ENCODE measurements at regions not wholly inside any gene's neighbourhood (a gene's known extent, or its start where the extent isn't known, plus 50 kb on each side); places are given as distances from the start of the nearest gene placed in this dataset.

GRCh38 chr20:19958219-19958618, 58.9 kb upstream of the NAA20 start:
- ChIA-PET POLR2A (no interaction called here), CTCF (no interaction called here)
- Histone ChIP-seq H3K4me3 (ENCODE audit: low read depth, low read length) (no peak overlapping the region), H3K4me1 (ENCODE audit: control insufficient read depth, insufficient read depth, low read length) (no peaks in the 10 kb centered on the region), H3K9me3 (ENCODE audit: control insufficient read depth, insufficient read depth, low read depth, low read length) (no peaks in the 10 kb centered on the region), H3K36me3 (ENCODE audit: control insufficient read depth in 2 of 2, insufficient read depth in 1 of 2, low read length in 2 of 2) (no peaks in the 10 kb centered on the region), H3K27ac (ENCODE audit: extremely low read depth, low read depth, low read length) (no peak overlapping the region)
- no peak for TF ChIP-seq ZNF214 (tag by site-specific recombination; IDR thresholded peaks at IDR 0.05; ENCODE audit: borderline replicate concordance)

GRCh38 chr20:19958928-19959327, 58.2 kb upstream of the NAA20 start:
- ChIA-PET POLR2A (no interaction called here), CTCF (no interaction called here)
- H3K4me3 ChIP-seq (ENCODE audit: low read depth, low read length), result no peak overlapping the region
- TF ChIP-seq MYNN (tag by site-specific recombination; IDR thresholded peaks at IDR 0.05; ENCODE audit: borderline replicate concordance) (no peak), ZNF416 (tag by site-specific recombination; IDR thresholded peaks at IDR 0.05) (no peak), ZNF449 (tag by site-specific recombination; IDR thresholded peaks at IDR 0.05) (no peak), PBX3 (CRISPR knock-in tag; IDR thresholded peaks at IDR 0.05) (no peak), SP7 (tag by site-specific recombination; IDR thresholded peaks at IDR 0.05) (no peak), ZNF133 (tag by site-specific recombination; IDR thresholded peaks at IDR 0.05) (no peak), ZNF660 (tag by site-specific recombination; IDR thresholded peaks at IDR 0.05) (no peak), ZEB2 (tag by site-specific recombination; IDR thresholded peaks at IDR 0.05) (no peak), ZNF423 (tag by site-specific recombination; IDR thresholded peaks at IDR 0.05) (no peak), ZNF488 (tag by site-specific recombination; IDR thresholded peaks at IDR 0.05) (no peak), WT1 (tag by site-specific recombination; IDR thresholded peaks at IDR 0.05) (no peak), ELK4 (IDR thresholded peaks at IDR 0.05; ENCODE audit: borderline replicate concordance, low read depth, low read length) (no peak), ZNF354C (tag by site-specific recombination; IDR thresholded peaks at IDR 0.05; ENCODE audit: borderline replicate concordance, low read depth) (no peak), ZBTB7A (tag by site-specific recombination; IDR thresholded peaks at IDR 0.05; ENCODE audit: low read depth) (no peak), ZNF23 (tag by site-specific recombination; IDR thresholded peaks at IDR 0.05; ENCODE audit: borderline replicate concordance) (no peak), ZNF350 (tag by site-specific recombination; IDR thresholded peaks at IDR 0.05) (no peak), ZNF621 (tag by site-specific recombination; IDR thresholded peaks at IDR 0.05) (no peak), ZNF664 (tag by site-specific recombination; IDR thresholded peaks at IDR 0.05) (no peak), GFI1B (tag by site-specific recombination; IDR thresholded peaks at IDR 0.05) (no peak)
- H3K4me1 ChIP-seq (ENCODE audit: control insufficient read depth, insufficient read depth, low read length), result no peaks in the 10 kb centered on the region
- H3K36me3 ChIP-seq (ENCODE audit: control insufficient read depth in 2 of 2, insufficient read depth in 1 of 2, low read length in 2 of 2), result no peaks in the 10 kb centered on the region
- H3K27ac ChIP-seq (ENCODE audit: extremely low read depth, low read depth, low read length), result no peak overlapping the region
- H3K9me3 ChIP-seq (ENCODE audit: control insufficient read depth, insufficient read depth, low read depth, low read length), result no peaks in the 10 kb centered on the region

Measured in HEK293 (cell line).